CD4-positive, alpha-beta T cell (primary cell): ENCODE measurements at regions not wholly inside any gene's neighbourhood (a gene's known extent, or its start where the extent isn't known, plus 50 kb on each side); places are given as distances from the start of the nearest gene placed in this dataset.

Source experiments
- ATAC-seq: fragments of 200-7000 bp; cut with Tn5 transposase; one replicate; pipeline ENCODE4 v1.10.0; 2022; ENCODE audit warnings: mild to moderate bottlenecking; ENCODE audit not compliant: poor library complexity
- CTCF ChIA-PET: fragments of 350-600 bp; sonication (Branson Sonifier 250); formaldehyde crosslinking; loops from one replicate; lab custom pipeline; 2021; ENCODE audit warnings: antibody characterized with exemption, inconsistent platforms; lab: Charles Lee
- POLR2A ChIA-PET: fragments of 350-600 bp; sonication (Branson Sonifier 250); formaldehyde crosslinking; loops from one replicate; lab custom pipeline; 2021; ENCODE audit warnings: antibody characterized with exemption, inconsistent platforms; lab: Charles Lee
- DNase-seq, 14 experiments: peaks; one replicate each; pipeline ENCODE4 v3.0.0-alpha.2; 2013 to 2020; ENCODE audit warnings: mixed read lengths in 2 of 14
- H3K27ac ChIP-seq, 2 donors: one replicate each; pipeline versions ENCODE4 v1.5.1 to v1.7.0; 2013; ENCODE audit warnings: low read length in 2 of 2, low read depth in 1 of 2, mild to moderate bottlenecking in 1 of 2
- H3K27me3 ChIP-seq, 2 experiments: 1 replicate in 1 of 2; 2 replicates in 1 of 2; pipeline versions ENCODE4 v1.6.1 to v1.7.0; 2013; ENCODE audit warnings: low read length in 2 of 2, control low read depth in 1 of 2, mild to moderate bottlenecking in 1 of 2, moderate library complexity in 1 of 2; ENCODE audit not compliant: insufficient read depth in 2 of 2, control insufficient read depth in 1 of 2
- H3K36me3 ChIP-seq: one replicate; pipeline ENCODE4 v1.6.1; 2013; ENCODE audit warnings: low read length, control low read depth; ENCODE audit not compliant: insufficient read depth
- H3K4me1 ChIP-seq: one replicate; pipeline ENCODE4 v1.6.1; 2013; ENCODE audit warnings: low read length, control low read depth; ENCODE audit not compliant: insufficient read depth
- H3K4me3 ChIP-seq: one replicate; pipeline ENCODE4 v1.5.1; 2013; ENCODE audit warnings: mild to moderate bottlenecking, low read length, moderate library complexity
- H3K9me3 ChIP-seq, 2 experiments: 1 replicate in 1 of 2; 2 replicates in 1 of 2; pipeline versions ENCODE4 v1.6.1 to v1.7.0; 2013; ENCODE audit warnings: low read length in 2 of 2, mild to moderate bottlenecking in 2 of 2, control low read depth in 1 of 2, moderate library complexity in 1 of 2; ENCODE audit not compliant: control insufficient read depth in 1 of 2, insufficient read depth in 1 of 2
- H3K27ac Mint-ChIP-seq: one replicate; pipeline ENCODE4 v1.8.0; 2020; ENCODE audit warnings: mixed read lengths
- H3K27me3 Mint-ChIP-seq: one replicate; pipeline ENCODE4 v1.8.0; 2021; ENCODE audit warnings: mixed read lengths
- H3K36me3 Mint-ChIP-seq: one replicate; pipeline ENCODE4 v1.8.0; 2021; ENCODE audit warnings: low read depth, mixed read lengths
- H3K4me1 Mint-ChIP-seq: one replicate; pipeline ENCODE4 v1.8.0; 2021; ENCODE audit warnings: low read depth, mixed read lengths
- H3K4me3 Mint-ChIP-seq: one replicate; pipeline ENCODE4 v1.8.0; 2020; ENCODE audit warnings: mild to moderate bottlenecking, mixed read lengths
- H3K9me3 Mint-ChIP-seq: one replicate; pipeline ENCODE4 v1.8.0; 2020; ENCODE audit warnings: mixed read lengths
- CTCF ChIP-seq: fragments of 200-600 bp; IDR thresholded peaks from one replicate; pipeline ENCODE4 v1.8.0; 2022; ENCODE audit warnings: antibody characterized with exemption, mild to moderate bottlenecking
- intact Hi-C, 2 experiments: fragments of 100-400 bp; cut with DNase I in 1 of 2; cut with micrococcal nuclease in 1 of 2; formaldehyde crosslinking; loops; one replicate each; pipeline versions ENCODE4 v1.15.1 to v1.9.0; 2023 to 2025; cut with DNase I, micrococcal nuclease

GRCh38 chr18:42561521-42561920 is 554.0 kb downstream of the RIT2 start:
- Histone ChIP-seq H3K27me3 (no peaks in the 10 kb centered on the region), H3K36me3 (no peaks in the 10 kb centered on the region), H3K4me3 (no peak overlapping the region), H3K27ac (no peak overlapping the region), H3K4me1 (no peaks in the 10 kb centered on the region), H3K9me3 (no peaks in the 10 kb centered on the region)
- no peak for ATAC-seq
- intact Hi-C loops: no loop called here
- no peaks in the 10 kb centered on the region for H3K27me3 Mint-ChIP-seq
- CTCF ChIA-PET: no interaction called here
- no peak overlapping the region for H3K4me3 Mint-ChIP-seq
- H3K27ac Mint-ChIP-seq: no peak overlapping the region
- no peaks in the 10 kb centered on the region for H3K4me1 Mint-ChIP-seq
- TF ChIP-seq CTCF: no peak
- DNase-seq: no peak
- no peaks in the 10 kb centered on the region for H3K36me3 Mint-ChIP-seq
- H3K9me3 Mint-ChIP-seq: peaks cover 2% of the 10 kb centered on the region
- POLR2A ChIA-PET: no interaction called here

GRCh38 chr18:42563995-42564394 is 551.5 kb downstream of the RIT2 start:
- DNase-seq (no peak), ATAC-seq (no peak)
- Mint-ChIP-seq H3K27ac (no peak overlapping the region), H3K27me3 (no peaks in the 10 kb centered on the region), H3K4me1 (no peaks in the 10 kb centered on the region), H3K36me3 (no peaks in the 10 kb centered on the region), H3K9me3 (peaks cover 2% of the 10 kb centered on the region), H3K4me3 (no peak overlapping the region)
- ChIA-PET CTCF (no interaction called here), POLR2A (no interaction called here)
- intact Hi-C loops: no loop called here
- H3K27ac ChIP-seq: no peak overlapping the region
- no peak overlapping the region for H3K4me3 ChIP-seq
- no peaks in the 10 kb centered on the region for H3K36me3 ChIP-seq
- no peaks in the 10 kb centered on the region for H3K9me3 ChIP-seq
- H3K27me3 ChIP-seq: no peaks in the 10 kb centered on the region
- no peak for TF ChIP-seq CTCF
- no peaks in the 10 kb centered on the region for H3K4me1 ChIP-seq

GRCh38 chr18:42564761-42565160 is 550.7 kb downstream of the RIT2 start:
- intact Hi-C loops: no loop called here
- ChIA-PET CTCF (interaction anchor here (1.2 kb wide), 1 partner anchor 15 kb away, joined by 3 read pairs; no protein-coding TSS in a partner anchor), POLR2A (no interaction called here)
- Mint-ChIP-seq H3K27me3 (no peaks in the 10 kb centered on the region), H3K36me3 (no peaks in the 10 kb centered on the region), H3K4me3 (no peak overlapping the region), H3K4me1 (no peaks in the 10 kb centered on the region), H3K9me3 (peaks cover 2% of the 10 kb centered on the region), H3K27ac (no peak overlapping the region)
- Histone ChIP-seq H3K4me3 (no peak overlapping the region), H3K9me3 (no peaks in the 10 kb centered on the region), H3K27ac (no peak overlapping the region), H3K27me3 (no peaks in the 10 kb centered on the region), H3K4me1 (no peaks in the 10 kb centered on the region), H3K36me3 (no peaks in the 10 kb centered on the region)
- DNase-seq (no peak), ATAC-seq (no peak)
- no peak for TF ChIP-seq CTCF
